Nephron (organoid): ENCODE measurements at regions not wholly inside any gene's neighbourhood (a gene's known extent, or its start where the extent isn't known, plus 50 kb on each side); places are given as distances from the start of the nearest gene placed in this dataset.

Experiments
- H3K27ac Mint-ChIP-seq, 3 experiments: 2 replicates each; pipeline ENCODE4 v1.8.0; 2020; ENCODE audit warnings: mixed read lengths in 3 of 3, mild to moderate bottlenecking in 2 of 3, moderate library complexity in 1 of 3
- H3K27me3 Mint-ChIP-seq: 2 replicates; pipeline ENCODE4 v1.8.0; 2021; ENCODE audit warnings: low read depth, mild to moderate bottlenecking, moderate library complexity, mixed read lengths
- H3K36me3 Mint-ChIP-seq: 2 replicates; pipeline ENCODE4 v1.8.0; 2020; ENCODE audit warnings: low read depth, mixed read lengths
- H3K4me1 Mint-ChIP-seq: 2 replicates; pipeline ENCODE4 v1.8.0; 2020; ENCODE audit warnings: mixed read lengths
- H3K4me3 Mint-ChIP-seq, 3 experiments: 2 replicates each; pipeline ENCODE4 v1.8.0; 2020; ENCODE audit warnings: mild to moderate bottlenecking in 3 of 3, mixed read lengths in 3 of 3, moderate library complexity in 2 of 3
- H3K9me3 Mint-ChIP-seq: 2 replicates; pipeline ENCODE4 v1.8.0; 2020; ENCODE audit warnings: mixed read lengths
- CTCF ChIP-seq, 3 experiments: fragments of 200-600 bp; sonication (generic); IDR thresholded peaks; one replicate each; pipeline ENCODE4 v1.5.0; 2021; ENCODE audit warnings: antibody characterized with exemption in 3 of 3; ENCODE audit not compliant: unreplicated experiment in 3 of 3

GRCh38 chr6:167571550-167571949 lies 246.7 kb downstream of the TTLL2 start:
- Mint-ChIP-seq H3K9me3 (no peaks in the 10 kb centered on the region), H3K27ac (peak overlapping the region; percentile 93 to 97 (median 93)), H3K4me3 (peak overlapping the region in 1 of 3 experiments; percentile 55), H3K27me3 (peaks cover 24% of the 10 kb centered on the region), H3K4me1 (peaks cover 61% of the 10 kb centered on the region), H3K36me3 (no peaks in the 10 kb centered on the region)
- no peak for TF ChIP-seq CTCF (IDR thresholded peaks at IDR 0.05; ENCODE audit: unreplicated experiment in 3 of 3)

- no peaks in the 10 kb centered on the region for H3K36me3 Mint-ChIP-seq
- H3K4me3 Mint-ChIP-seq: no peak overlapping the region
- no peaks in the 10 kb centered on the region for H3K9me3 Mint-ChIP-seq
- peak overlapping the region; percentile 93 to 97 (median 95) for H3K27ac Mint-ChIP-seq
- peaks cover 25% of the 10 kb centered on the region for H3K27me3 Mint-ChIP-seq
- H3K4me1 Mint-ChIP-seq: peaks cover 65% of the 10 kb centered on the region
- no peak for TF ChIP-seq CTCF (IDR thresholded peaks at IDR 0.05; ENCODE audit: unreplicated experiment in 3 of 3)
Measured at GRCh38 chr6:167572106-167572505, 247.2 kb downstream of the TTLL2 start.

DNA sequence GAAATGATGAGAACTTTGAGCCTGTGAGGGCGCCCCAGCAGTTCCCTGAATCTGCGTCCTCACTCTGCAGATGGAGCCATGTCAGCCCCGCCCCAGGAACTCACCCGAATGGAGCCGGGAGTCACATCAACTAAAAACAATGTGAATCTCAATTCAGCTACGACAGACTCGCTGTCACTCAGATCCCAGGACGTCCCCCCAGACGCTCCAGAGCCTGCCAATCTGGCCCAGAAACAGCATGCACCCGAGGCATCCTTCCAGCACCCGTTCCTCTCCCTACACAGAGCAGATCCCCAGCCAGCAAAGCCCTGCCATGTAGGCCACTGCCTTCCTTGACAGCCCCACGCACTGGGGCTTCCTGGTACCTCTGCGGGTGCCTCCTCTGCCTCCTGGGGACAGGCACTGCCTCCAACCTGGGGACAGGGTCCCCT lies 248.0 kb downstream of the TTLL2 start:
- peaks cover 25% of the 10 kb centered on the region for H3K27me3 Mint-ChIP-seq
- H3K4me3 Mint-ChIP-seq: peak overlapping the region; percentile 51 to 62 (median 59)
- H3K4me1 Mint-ChIP-seq: peaks cover 71% of the 10 kb centered on the region
- H3K9me3 Mint-ChIP-seq: no peaks in the 10 kb centered on the region
- H3K36me3 Mint-ChIP-seq: no peaks in the 10 kb centered on the region
- TF ChIP-seq CTCF (IDR thresholded peaks at IDR 0.05; ENCODE audit: unreplicated experiment in 3 of 3): no peak
- H3K27ac Mint-ChIP-seq: peak overlapping the region; percentile 91 to 97 (median 95)

- H3K36me3 Mint-ChIP-seq: no peaks in the 10 kb centered on the region
- peak overlapping the region; percentile 10 to 59 (median 43) for H3K4me3 Mint-ChIP-seq
- H3K4me1 Mint-ChIP-seq: peaks cover 74% of the 10 kb centered on the region
- peaks cover 33% of the 10 kb centered on the region for H3K27me3 Mint-ChIP-seq
- peak overlapping the region; percentile 91 to 97 (median 95) for H3K27ac Mint-ChIP-seq
- TF ChIP-seq CTCF (IDR thresholded peaks at IDR 0.05; ENCODE audit: unreplicated experiment in 3 of 3): no peak
- no peaks in the 10 kb centered on the region for H3K9me3 Mint-ChIP-seq
Measured at GRCh38 chr6:167573461-167574215, 248.8 kb downstream of the TTLL2 start.

DNA sequence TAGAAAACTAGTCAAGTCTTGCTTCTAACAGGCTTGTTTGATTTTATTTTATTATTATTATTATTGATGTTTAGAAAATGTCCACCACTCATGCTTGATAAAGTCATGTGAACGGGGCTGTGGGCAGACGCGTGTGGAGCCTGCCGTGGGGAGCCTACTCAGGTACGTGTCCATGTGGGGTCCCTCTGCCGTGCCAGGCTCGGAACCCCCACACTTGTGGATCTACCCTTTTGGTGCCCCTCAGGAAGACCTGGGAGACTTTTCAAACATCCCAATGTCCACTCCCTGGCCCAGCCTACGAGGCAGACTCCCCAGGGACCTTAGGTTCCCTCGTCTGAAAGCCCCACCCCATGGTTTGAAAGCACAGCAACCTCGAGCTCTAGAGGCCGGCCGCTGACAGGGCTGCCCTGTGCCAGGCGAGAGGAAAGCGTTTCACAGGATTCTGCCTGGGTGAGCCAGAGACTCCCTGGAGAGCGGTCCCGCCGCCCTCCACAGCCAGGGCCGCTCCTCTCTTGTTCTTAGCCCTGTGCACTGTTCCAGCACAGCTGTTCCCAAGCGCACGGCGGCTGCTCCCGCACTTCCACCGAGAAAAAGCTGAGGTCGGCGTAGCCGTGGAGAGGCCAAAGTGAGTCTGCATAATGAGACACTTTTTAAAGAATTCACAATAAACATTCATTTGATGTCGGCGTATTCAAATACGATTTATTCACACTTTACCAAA lies 249.7 kb downstream of the TTLL2 start:
- H3K4me1 Mint-ChIP-seq: peaks cover 78% of the 10 kb centered on the region
- no peaks in the 10 kb centered on the region for H3K9me3 Mint-ChIP-seq
- peak overlapping the region in 2 of 3 experiments; percentile 21 to 38 for H3K4me3 Mint-ChIP-seq
- H3K27ac Mint-ChIP-seq: peak overlapping the region; percentile 91 to 97 (median 95)
- H3K36me3 Mint-ChIP-seq: no peaks in the 10 kb centered on the region
- TF ChIP-seq CTCF (IDR thresholded peaks at IDR 0.05; ENCODE audit: unreplicated experiment in 3 of 3): no peak
- H3K27me3 Mint-ChIP-seq: peaks cover 30% of the 10 kb centered on the region
